GM12873 (cell line): ENCODE measurements at regions not wholly inside any gene's neighbourhood (a gene's known extent, or its start where the extent isn't known, plus 50 kb on each side); places are given as distances from the start of the nearest gene placed in this dataset.

Source experiments
- TF ChIP-seq, protein P1 (sequence below): IDR thresholded peaks from 2 replicates; pipeline ENCODE4 v1.5.1; 2012; ENCODE audit warnings: low read depth, mild to moderate bottlenecking, moderate library complexity, low read length, control low read depth; ENCODE audit not compliant: insufficient read depth; ENCODE audit errors: missing control alignments

DNA sequence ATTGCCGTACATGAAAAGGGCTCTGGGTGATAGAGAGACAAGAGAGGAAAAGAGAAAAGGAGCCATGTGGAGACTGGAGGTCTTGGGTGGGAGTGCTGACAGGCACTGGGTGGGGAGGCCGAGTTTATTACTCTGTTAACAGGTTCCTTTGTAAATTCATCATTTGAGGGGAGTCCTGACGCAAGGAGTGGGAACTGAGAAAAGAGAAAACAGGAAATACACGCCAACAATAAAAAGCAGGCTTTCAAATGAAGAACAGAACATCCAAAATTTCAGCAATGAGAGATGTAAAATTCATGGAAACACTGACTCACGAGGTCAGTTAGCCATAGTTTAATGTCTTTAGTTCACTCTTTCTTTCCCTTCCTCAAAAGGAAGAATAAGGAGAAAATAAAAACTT is 342.8 kb downstream of the TMEM167A start:
- TF ChIP-seq, protein P1, sequence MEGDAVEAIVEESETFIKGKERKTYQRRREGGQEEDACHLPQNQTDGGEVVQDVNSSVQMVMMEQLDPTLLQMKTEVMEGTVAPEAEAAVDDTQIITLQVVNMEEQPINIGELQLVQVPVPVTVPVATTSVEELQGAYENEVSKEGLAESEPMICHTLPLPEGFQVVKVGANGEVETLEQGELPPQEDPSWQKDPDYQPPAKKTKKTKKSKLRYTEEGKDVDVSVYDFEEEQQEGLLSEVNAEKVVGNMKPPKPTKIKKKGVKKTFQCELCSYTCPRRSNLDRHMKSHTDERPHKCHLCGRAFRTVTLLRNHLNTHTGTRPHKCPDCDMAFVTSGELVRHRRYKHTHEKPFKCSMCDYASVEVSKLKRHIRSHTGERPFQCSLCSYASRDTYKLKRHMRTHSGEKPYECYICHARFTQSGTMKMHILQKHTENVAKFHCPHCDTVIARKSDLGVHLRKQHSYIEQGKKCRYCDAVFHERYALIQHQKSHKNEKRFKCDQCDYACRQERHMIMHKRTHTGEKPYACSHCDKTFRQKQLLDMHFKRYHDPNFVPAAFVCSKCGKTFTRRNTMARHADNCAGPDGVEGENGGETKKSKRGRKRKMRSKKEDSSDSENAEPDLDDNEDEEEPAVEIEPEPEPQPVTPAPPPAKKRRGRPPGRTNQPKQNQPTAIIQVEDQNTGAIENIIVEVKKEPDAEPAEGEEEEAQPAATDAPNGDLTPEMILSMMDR = no peak

DNA sequence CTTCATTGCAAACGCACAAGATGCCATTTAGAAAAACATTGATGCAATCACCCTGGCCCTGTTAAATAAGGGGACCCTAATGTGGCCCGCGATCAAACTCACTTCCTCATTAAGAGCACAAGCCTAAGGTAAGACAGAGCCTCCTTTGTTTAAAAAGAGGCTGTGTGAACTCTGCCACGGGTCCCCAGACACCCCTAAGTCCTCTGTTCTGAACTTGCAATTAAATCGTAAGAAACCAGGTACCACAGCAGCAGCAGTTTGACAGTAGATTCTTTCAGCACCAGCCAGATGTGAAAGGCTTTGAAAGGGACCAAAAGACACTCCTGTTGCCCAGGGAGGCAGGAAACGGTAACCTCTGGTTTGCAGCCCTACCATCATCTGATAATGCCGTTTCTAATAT is 346.3 kb downstream of the TMEM167A start:
- TF ChIP-seq, protein P1 = no peak

DNA sequence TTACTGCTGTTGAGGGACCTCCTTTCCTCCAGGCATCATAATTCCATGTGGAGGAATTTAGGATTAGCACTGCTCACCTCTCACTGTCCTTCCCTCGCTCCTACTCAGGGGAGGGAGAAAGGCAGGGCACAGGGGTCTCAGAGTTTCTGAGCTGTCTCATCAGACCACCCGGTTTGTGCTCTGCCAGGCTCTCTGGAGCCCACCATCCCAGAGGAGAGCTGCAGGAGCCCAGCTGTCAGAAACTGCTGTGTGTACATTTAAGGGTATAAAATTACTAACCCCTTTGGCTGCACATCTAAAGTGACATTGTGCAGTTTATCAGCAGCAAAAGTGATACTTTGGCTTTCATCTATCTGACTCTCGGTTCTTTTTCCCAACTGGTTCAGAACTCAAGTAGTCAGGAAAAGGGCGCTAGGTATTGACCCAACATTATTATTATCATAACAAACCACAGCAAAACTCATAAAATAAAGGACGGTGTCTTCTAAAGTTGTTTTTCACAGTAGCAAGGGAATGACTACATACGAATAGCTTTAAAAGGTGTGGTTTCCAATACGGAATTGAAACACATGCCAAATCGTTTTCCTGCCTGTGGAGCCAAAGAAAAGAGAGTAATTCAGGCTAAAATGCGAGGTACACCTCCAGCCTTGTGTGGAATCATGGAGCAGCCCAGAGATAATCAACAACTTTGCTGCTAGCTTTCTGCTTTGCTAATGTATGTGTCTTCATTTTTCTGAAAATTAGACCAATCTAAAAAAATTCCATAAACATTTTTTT is 348.1 kb downstream of the TMEM167A start:
- TF ChIP-seq, protein P1 = no peak

DNA sequence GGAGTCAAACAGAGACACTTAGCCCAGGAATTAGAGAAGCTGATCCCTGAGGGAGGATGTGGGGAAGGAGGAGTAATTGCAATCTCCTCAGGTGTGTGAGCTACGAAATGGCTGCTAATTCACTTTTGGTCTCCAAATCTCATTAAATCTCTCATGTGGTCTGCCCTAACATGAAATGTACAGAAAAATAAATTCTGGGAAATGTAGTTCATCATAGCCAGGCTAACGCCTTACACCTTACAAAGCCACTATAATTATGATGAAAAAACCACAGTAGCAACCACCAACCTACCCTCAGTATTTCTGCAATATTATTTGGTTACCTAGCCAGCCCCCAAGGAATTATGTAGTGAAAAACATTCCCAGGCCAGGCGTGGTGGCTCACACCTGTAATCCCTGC is 354.0 kb downstream of the TMEM167A start:
- TF ChIP-seq, protein P1 = no peak

DNA sequence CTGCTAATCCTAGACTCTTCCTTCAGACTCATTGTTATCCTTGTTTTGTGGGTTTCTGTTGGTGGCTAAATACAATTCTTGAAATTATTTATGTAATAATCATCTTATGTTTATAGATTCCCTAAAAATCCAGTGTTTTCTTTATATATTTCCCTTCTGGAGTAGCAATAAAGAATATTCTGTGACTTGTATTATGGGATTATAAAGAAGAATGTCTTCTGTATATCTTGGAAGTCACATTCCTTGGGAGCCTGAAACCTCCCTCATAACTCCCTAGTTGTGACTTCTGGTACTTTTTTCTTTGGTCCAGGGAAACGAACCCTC is 356.1 kb downstream of the TMEM167A start:
- TF ChIP-seq, protein P1 = no peak

DNA sequence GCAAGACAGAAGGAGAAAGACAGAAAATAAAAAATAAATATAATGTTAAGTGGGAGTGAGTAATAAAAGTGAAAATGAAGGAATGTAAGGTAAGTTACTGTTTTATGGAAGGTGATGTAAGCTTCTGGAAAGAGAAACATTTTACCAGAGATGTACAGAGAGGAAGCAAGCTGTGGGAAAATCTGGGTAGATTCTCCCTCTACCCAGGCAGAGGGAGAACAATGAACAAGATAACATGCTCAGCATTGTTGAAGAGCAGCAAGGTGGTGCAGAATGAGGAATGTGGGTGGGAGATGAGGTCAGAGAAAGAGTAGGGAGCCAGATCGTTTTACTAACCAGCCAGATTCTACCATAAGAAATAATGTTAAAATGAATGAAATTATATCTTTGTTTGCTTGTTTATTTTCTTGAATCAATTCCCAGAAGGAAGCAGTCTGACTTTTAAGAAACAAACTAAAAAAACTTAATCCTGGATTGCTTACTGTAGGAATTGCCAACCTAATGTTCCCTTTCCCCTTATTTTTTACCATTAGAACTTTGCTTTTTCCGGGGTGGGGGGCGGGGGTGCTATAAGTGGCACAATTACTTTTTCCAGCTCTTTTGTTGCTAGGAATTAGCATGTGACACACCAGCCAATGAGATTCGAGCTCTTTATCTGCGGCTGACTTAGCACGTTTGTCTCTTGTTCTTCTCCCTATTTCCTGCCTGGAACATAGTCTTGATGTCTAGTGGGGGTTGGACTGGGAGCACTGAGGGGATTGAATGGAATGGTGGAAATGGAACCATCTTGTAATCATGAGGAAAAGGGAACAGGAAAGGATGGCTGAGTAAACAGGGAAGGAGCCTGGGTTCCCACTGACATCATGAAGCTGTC is 356.7 kb downstream of the TMEM167A start:
- TF ChIP-seq, protein P1 = no peak

DNA sequence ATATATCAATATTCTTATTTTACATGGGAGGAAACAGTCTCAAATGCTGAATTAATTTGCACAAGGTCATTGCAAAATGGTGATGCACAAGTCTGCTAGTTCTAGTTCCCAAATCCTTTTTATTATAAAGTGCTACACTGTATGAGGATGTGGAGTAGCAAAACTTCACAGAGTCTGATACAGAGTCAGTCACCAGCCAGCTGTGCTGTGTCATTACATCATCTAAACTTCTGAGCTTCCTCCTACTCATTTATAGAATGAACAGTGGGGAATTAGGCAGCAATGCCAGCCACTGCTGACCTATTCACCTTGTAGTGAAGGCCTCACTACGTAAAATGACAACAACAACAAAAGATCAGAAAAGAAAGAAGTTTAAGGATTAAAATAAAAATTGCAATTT is 357.8 kb downstream of the TMEM167A start:
- TF ChIP-seq, protein P1 = no peak
